ENCODE measurements at regions not wholly inside any gene's neighbourhood (a gene's known extent, or its start where the extent isn't known, plus 50 kb on each side); places are given as distances from the start of the nearest gene placed in this dataset.

DNA sequence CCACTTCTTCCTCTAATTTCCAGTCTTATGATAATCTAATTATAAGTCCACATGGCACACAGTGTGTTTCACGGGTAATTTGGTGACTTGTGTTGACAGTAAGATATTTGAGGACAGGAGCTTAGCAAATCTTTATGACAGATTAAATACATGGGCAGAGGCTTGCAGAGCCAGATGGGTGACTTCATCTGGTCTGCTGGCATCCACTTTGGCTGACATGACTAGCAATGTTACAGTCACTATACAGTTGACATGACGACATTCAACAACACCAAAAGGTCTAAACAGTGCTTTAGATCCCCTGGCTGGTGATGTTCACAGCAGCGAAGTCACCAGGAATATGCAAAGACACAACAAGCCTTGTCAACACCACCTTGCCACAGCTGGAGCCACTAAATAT, 147.2 kb downstream of the ETS2 start:
- ATAC-seq (no peak), DNase-seq (no peak)
- Histone ChIP-seq H3K27me3 (ENCODE audit: control insufficient read depth, insufficient read depth, low read length) (no peaks in the 10 kb centered on the region), H3K4me3 (ENCODE audit: low read length) (no peak overlapping the region), H3K36me3 (ENCODE audit: control insufficient read depth, insufficient read depth, low read length) (no peaks in the 10 kb centered on the region), H3K27ac (ENCODE audit: low read length) (no peak overlapping the region), H3K4me1 (ENCODE audit: control insufficient read depth, insufficient read depth, low read length) (no peaks in the 10 kb centered on the region), H3K9me3 (ENCODE audit: control insufficient read depth, insufficient read depth, low read length) (no peaks in the 10 kb centered on the region)
- TF ChIP-seq CTCF (IDR thresholded peaks at IDR 0.05), result no peak
- H3K9me3 Mint-ChIP-seq, result no peaks in the 10 kb centered on the region
- H3K4me3 Mint-ChIP-seq, result no peak overlapping the region
- peaks cover 0 to 19% of the 10 kb centered on the region in 2 donors for H3K27me3 Mint-ChIP-seq (ENCODE audit: low read depth in 2 of 2)
- 84% methylated on average over 3 of the region's 3 CpGs for WGBS (ENCODE audit: insufficient coverage)
- intact Hi-C loops (cut with micrococcal nuclease), result no loop called here
- H3K4me1 Mint-ChIP-seq, result no peaks in the 10 kb centered on the region
- no peak overlapping the region for H3K27ac Mint-ChIP-seq
- H3K36me3 Mint-ChIP-seq, result no peaks in the 10 kb centered on the region

DNA sequence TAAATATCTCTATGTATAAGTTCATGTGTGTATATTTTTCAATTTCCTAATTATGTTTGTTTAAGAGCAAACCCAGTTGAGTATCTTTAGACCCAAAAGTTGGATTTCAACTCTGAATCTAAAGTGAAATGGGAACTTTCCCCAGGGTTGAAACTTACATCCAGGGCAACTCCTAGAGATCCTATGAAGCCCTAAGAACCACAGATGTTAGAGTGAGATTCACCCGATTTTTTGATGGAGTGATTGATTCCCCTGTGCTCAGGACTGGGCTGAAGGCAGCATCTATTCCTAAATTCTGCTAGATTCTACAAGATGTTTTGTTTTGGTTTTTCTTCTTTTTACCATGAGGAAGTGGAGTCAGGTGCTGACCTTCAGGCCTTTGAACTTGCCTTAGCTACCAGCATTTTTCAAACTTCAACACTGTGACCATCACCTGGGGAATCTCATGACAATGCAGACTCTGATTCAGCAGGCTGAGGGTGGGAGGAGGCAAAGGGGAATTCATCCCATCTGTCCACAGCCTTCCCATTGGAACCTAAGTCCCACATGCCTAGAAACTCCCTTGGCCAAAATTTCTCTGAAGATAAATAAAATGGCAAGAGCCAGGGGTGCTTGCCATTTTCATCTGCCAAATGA, 145.5 kb downstream of the ETS2 start:
- Mint-ChIP-seq H3K9me3 (no peaks in the 10 kb centered on the region), H3K36me3 (no peaks in the 10 kb centered on the region), H3K4me1 (no peaks in the 10 kb centered on the region), H3K27ac (no peak overlapping the region), H3K27me3 (ENCODE audit: low read depth in 2 of 2) (peaks cover 0 to 17% of the 10 kb centered on the region in 2 donors), H3K4me3 (no peak overlapping the region)
- WGBS (ENCODE audit: insufficient coverage), result 88% methylated on average over 1 of the region's 1 CpG
- Histone ChIP-seq H3K27me3 (ENCODE audit: control insufficient read depth, insufficient read depth, low read length) (no peaks in the 10 kb centered on the region), H3K4me1 (ENCODE audit: control insufficient read depth, insufficient read depth, low read length) (no peaks in the 10 kb centered on the region), H3K36me3 (ENCODE audit: control insufficient read depth, insufficient read depth, low read length) (no peaks in the 10 kb centered on the region), H3K4me3 (ENCODE audit: low read length) (no peak overlapping the region), H3K27ac (ENCODE audit: low read length) (no peak overlapping the region), H3K9me3 (ENCODE audit: control insufficient read depth, insufficient read depth, low read length) (no peaks in the 10 kb centered on the region)
- TF ChIP-seq CTCF (IDR thresholded peaks at IDR 0.05), result no peak
- ATAC-seq (no peak), DNase-seq (no peak)
- intact Hi-C loops (cut with micrococcal nuclease), result no loop called here

GRCh38 chr21:38950435-38951094, 144.8 kb downstream of the ETS2 start:
- H3K27me3 Mint-ChIP-seq (ENCODE audit: low read depth in 2 of 2), result peaks cover 0 to 17% of the 10 kb centered on the region in 2 donors
- DNase-seq, result no peak
- Histone ChIP-seq H3K36me3 (ENCODE audit: control insufficient read depth, insufficient read depth, low read length) (no peaks in the 10 kb centered on the region), H3K4me3 (ENCODE audit: low read length) (no peak overlapping the region), H3K27me3 (ENCODE audit: control insufficient read depth, insufficient read depth, low read length) (no peaks in the 10 kb centered on the region), H3K9me3 (ENCODE audit: control insufficient read depth, insufficient read depth, low read length) (no peaks in the 10 kb centered on the region), H3K4me1 (ENCODE audit: control insufficient read depth, insufficient read depth, low read length) (no peaks in the 10 kb centered on the region), H3K27ac (ENCODE audit: low read length) (no peak overlapping the region)
- intact Hi-C loops (cut with micrococcal nuclease), result no loop called here
- no peaks in the 10 kb centered on the region for H3K36me3 Mint-ChIP-seq
- ATAC-seq, result no peak
- H3K4me3 Mint-ChIP-seq, result no peak overlapping the region
- TF ChIP-seq CTCF (IDR thresholded peaks at IDR 0.05), result no peak
- H3K9me3 Mint-ChIP-seq, result no peaks in the 10 kb centered on the region
- 100% methylated on average over 2 of the region's 4 CpGs for WGBS (ENCODE audit: insufficient coverage)
- no peak overlapping the region for H3K27ac Mint-ChIP-seq
- no peaks in the 10 kb centered on the region for H3K4me1 Mint-ChIP-seq

- ATAC-seq, result no peak
- no peaks in the 10 kb centered on the region for H3K4me1 Mint-ChIP-seq
- Histone ChIP-seq H3K36me3 (ENCODE audit: control insufficient read depth, insufficient read depth, low read length) (no peaks in the 10 kb centered on the region), H3K4me1 (ENCODE audit: control insufficient read depth, insufficient read depth, low read length) (no peaks in the 10 kb centered on the region), H3K27me3 (ENCODE audit: control insufficient read depth, insufficient read depth, low read length) (no peaks in the 10 kb centered on the region), H3K4me3 (ENCODE audit: low read length) (no peak overlapping the region), H3K9me3 (ENCODE audit: control insufficient read depth, insufficient read depth, low read length) (no peaks in the 10 kb centered on the region), H3K27ac (ENCODE audit: low read length) (no peak overlapping the region)
- H3K4me3 Mint-ChIP-seq, result no peak overlapping the region
- H3K27ac Mint-ChIP-seq, result no peak overlapping the region
- intact Hi-C loops (cut with micrococcal nuclease), result no loop called here
- no peak for DNase-seq
- TF ChIP-seq CTCF (IDR thresholded peaks at IDR 0.05), result no peak
- no peaks in the 10 kb centered on the region for H3K36me3 Mint-ChIP-seq
- H3K9me3 Mint-ChIP-seq, result no peaks in the 10 kb centered on the region
- H3K27me3 Mint-ChIP-seq (ENCODE audit: low read depth in 2 of 2), result peaks cover 0 to 13% of the 10 kb centered on the region in 2 donors
- 95% methylated on average over 1 of the region's 1 CpG for WGBS (ENCODE audit: insufficient coverage)
These were observed 143.3 kb downstream of the ETS2 start for GRCh38 chr21:38949070-38949380.
